HEK293 (cell line): ENCODE measurements at regions not wholly inside any gene's neighbourhood (a gene's known extent, or its start where the extent isn't known, plus 50 kb on each side); places are given as distances from the start of the nearest gene placed in this dataset.

ENCODE experiments used
- CTCF ChIA-PET: fragments of 350-600 bp; formaldehyde crosslinking; extraction: SDS; loops from one replicate; lab custom pipeline; 2021; ENCODE audit warnings: antibody characterized with exemption; lab: Yijun Ruan, JAX
- POLR2A ChIA-PET: fragments of 300-600 bp; formaldehyde crosslinking; extraction: SDS; loops from one replicate; lab custom pipeline; 2020; ENCODE audit warnings: antibody characterized with exemption, inconsistent platforms; lab: Yijun Ruan, JAX
- H3K27ac ChIP-seq: fragments of 200-500 bp; sonication (Bioruptor generic); 2 replicates; pipeline ENCODE4 v1.5.1; 2014; ENCODE audit warnings: low read depth, low read length, control low read depth, inconsistent platforms; ENCODE audit errors: extremely low read depth
- H3K36me3 ChIP-seq, 2 experiments: fragments of 200-500 bp in 1 of 2; sonication (Bioruptor generic) in 1 of 2; 1 replicate in 1 of 2; 2 replicates in 1 of 2; pipeline ENCODE4 v1.5.1; 2014 to 2017; ENCODE audit warnings: inconsistent platforms in 2 of 2, low read length in 2 of 2; ENCODE audit not compliant: control insufficient read depth in 2 of 2, insufficient read depth in 1 of 2
- H3K4me1 ChIP-seq: fragments of 200-500 bp; sonication (Bioruptor generic); 2 replicates; pipeline ENCODE4 v1.5.1; 2014; ENCODE audit warnings: mild to moderate bottlenecking, low read length, inconsistent platforms; ENCODE audit not compliant: control insufficient read depth, insufficient read depth
- H3K4me3 ChIP-seq: 2 replicates; pipeline ENCODE4 v1.5.1; 2011; ENCODE audit warnings: low read depth, mild to moderate bottlenecking, control low read depth, low read length, moderate library complexity
- H3K9me3 ChIP-seq: fragments of 200-500 bp; sonication (Bioruptor generic); 2 replicates; pipeline ENCODE4 v1.5.1; 2014; ENCODE audit warnings: low read depth, low read length, inconsistent platforms; ENCODE audit not compliant: control insufficient read depth, insufficient read depth
- GLIS2 ChIP-seq: fragments of 450-650 bp; formaldehyde crosslinking; IDR thresholded peaks from 2 replicates; pipeline ENCODE4 v1.5.1; 2016; ENCODE audit warnings: missing biosample characterization, missing genetic modification characterization
- KLF7 ChIP-seq: fragments of 450-650 bp; formaldehyde crosslinking; IDR thresholded peaks from 2 replicates; pipeline ENCODE4 v1.5.1; 2016; ENCODE audit warnings: missing biosample characterization, missing genetic modification characterization, borderline replicate concordance
- ZFP37 ChIP-seq: fragments of 450-650 bp; formaldehyde crosslinking; IDR thresholded peaks from 2 replicates; pipeline ENCODE4 v1.5.1; 2016; ENCODE audit warnings: missing biosample characterization, missing genetic modification characterization
- ZIC2 ChIP-seq: fragments of 450-650 bp; formaldehyde crosslinking; IDR thresholded peaks from 2 replicates; pipeline ENCODE4 v1.5.1; 2016; ENCODE audit warnings: missing biosample characterization, missing genetic modification characterization
- ZNF174 ChIP-seq: fragments of 450-650 bp; formaldehyde crosslinking; IDR thresholded peaks from 2 replicates; pipeline ENCODE4 v1.5.0; 2017; ENCODE audit warnings: missing biosample characterization, mild to moderate bottlenecking, missing genetic modification characterization
- ZNF266 ChIP-seq: fragments of 450-650 bp; formaldehyde crosslinking; IDR thresholded peaks from 2 replicates; pipeline ENCODE4 v1.5.1; 2016; ENCODE audit warnings: missing biosample characterization, missing genetic modification characterization, low read depth
- ZNF366 ChIP-seq: fragments of 450-650 bp; formaldehyde crosslinking; conservative IDR thresholded peaks from 2 replicates; pipeline ENCODE4 v1.5.1; 2016; ENCODE audit warnings: missing biosample characterization, missing genetic modification characterization
- ZNF510 ChIP-seq: fragments of 450-650 bp; formaldehyde crosslinking; IDR thresholded peaks from 2 replicates; pipeline ENCODE4 v1.5.1; 2018; ENCODE audit warnings: mild to moderate bottlenecking, missing genetic modification characterization, missing biosample characterization; ENCODE audit not compliant: insufficient replicate concordance
- ZNF514 ChIP-seq: fragments of 450-650 bp; formaldehyde crosslinking; IDR thresholded peaks from 2 replicates; pipeline ENCODE4 v1.5.1; 2016; ENCODE audit warnings: missing biosample characterization, missing genetic modification characterization
- ZNF610 ChIP-seq: fragments of 450-650 bp; formaldehyde crosslinking; IDR thresholded peaks from 2 replicates; pipeline ENCODE4 v1.5.1; 2016; ENCODE audit warnings: missing biosample characterization, missing genetic modification characterization, borderline replicate concordance
- ZNF623 ChIP-seq: fragments of 450-650 bp; formaldehyde crosslinking; IDR thresholded peaks from 2 replicates; pipeline ENCODE4 v1.5.1; 2016; ENCODE audit warnings: missing biosample characterization, missing genetic modification characterization
- ZNF768 ChIP-seq: fragments of 450-650 bp; formaldehyde crosslinking; IDR thresholded peaks from 2 replicates; pipeline ENCODE4 v1.5.1; 2018; ENCODE audit warnings: missing biosample characterization, mild to moderate bottlenecking, missing genetic modification characterization
- ZNF837 ChIP-seq: fragments of 450-650 bp; formaldehyde crosslinking; IDR thresholded peaks from 2 replicates; pipeline ENCODE4 v1.5.1; 2016; ENCODE audit warnings: missing biosample characterization, missing genetic modification characterization
- ZSCAN23 ChIP-seq: fragments of 450-650 bp; formaldehyde crosslinking; IDR thresholded peaks from 2 replicates; pipeline ENCODE4 v1.5.1; 2016; ENCODE audit warnings: missing biosample characterization, missing genetic modification characterization
- ZSCAN30 ChIP-seq: fragments of 450-650 bp; IDR thresholded peaks from 2 replicates; pipeline ENCODE4 v1.5.1; 2018; ENCODE audit warnings: missing biosample characterization, mild to moderate bottlenecking, missing genetic modification characterization, moderate library complexity
- TF ChIP-seq, protein P1 (sequence below): fragments of 450-650 bp; formaldehyde crosslinking; IDR thresholded peaks from 2 replicates; pipeline ENCODE4 v1.5.1; 2016; ENCODE audit warnings: missing biosample characterization, missing genetic modification characterization
- TF ChIP-seq, protein P2 (sequence below): fragments of 450-650 bp; formaldehyde crosslinking; IDR thresholded peaks from 2 replicates; pipeline ENCODE4 v1.5.1; 2016; ENCODE audit warnings: missing biosample characterization, missing genetic modification characterization
- TF ChIP-seq, protein P3 (sequence below): fragments of 450-650 bp; formaldehyde crosslinking; optimal IDR thresholded peaks from 2 replicates; pipeline ENCODE3; 2016; ENCODE audit warnings: missing biosample characterization, mild to moderate bottlenecking, missing genetic modification characterization
- TF ChIP-seq, protein P4 (sequence below): fragments of 450-650 bp; formaldehyde crosslinking; IDR thresholded peaks from 2 replicates; pipeline ENCODE4 v1.5.1; 2016; ENCODE audit warnings: missing biosample characterization, missing genetic modification characterization

DNA sequence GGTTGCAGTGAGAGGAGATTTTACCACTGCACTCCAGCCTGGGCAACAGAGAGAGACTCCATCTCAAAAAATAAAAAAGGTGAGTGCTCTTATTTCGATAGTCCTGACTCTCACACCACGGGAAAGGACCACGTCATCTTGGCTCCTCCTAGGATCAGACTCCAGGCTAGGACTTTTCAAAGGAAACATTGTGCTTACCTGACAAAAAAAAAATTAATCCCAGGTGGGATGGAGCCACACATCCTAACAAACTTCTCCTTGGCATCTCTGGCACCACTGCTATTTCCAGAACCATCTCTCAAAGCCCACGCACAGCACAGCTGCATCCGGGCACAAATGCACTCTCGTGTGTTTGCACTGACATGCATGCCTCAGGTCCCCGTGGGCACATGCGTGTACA lies 262.4 kb downstream of the ENGASE start (continued):
- TF ChIP-seq, protein P1, sequence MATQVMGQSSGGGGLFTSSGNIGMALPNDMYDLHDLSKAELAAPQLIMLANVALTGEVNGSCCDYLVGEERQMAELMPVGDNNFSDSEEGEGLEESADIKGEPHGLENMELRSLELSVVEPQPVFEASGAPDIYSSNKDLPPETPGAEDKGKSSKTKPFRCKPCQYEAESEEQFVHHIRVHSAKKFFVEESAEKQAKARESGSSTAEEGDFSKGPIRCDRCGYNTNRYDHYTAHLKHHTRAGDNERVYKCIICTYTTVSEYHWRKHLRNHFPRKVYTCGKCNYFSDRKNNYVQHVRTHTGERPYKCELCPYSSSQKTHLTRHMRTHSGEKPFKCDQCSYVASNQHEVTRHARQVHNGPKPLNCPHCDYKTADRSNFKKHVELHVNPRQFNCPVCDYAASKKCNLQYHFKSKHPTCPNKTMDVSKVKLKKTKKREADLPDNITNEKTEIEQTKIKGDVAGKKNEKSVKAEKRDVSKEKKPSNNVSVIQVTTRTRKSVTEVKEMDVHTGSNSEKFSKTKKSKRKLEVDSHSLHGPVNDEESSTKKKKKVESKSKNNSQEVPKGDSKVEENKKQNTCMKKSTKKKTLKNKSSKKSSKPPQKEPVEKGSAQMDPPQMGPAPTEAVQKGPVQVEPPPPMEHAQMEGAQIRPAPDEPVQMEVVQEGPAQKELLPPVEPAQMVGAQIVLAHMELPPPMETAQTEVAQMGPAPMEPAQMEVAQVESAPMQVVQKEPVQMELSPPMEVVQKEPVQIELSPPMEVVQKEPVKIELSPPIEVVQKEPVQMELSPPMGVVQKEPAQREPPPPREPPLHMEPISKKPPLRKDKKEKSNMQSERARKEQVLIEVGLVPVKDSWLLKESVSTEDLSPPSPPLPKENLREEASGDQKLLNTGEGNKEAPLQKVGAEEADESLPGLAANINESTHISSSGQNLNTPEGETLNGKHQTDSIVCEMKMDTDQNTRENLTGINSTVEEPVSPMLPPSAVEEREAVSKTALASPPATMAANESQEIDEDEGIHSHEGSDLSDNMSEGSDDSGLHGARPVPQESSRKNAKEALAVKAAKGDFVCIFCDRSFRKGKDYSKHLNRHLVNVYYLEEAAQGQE, result no peak
- TF ChIP-seq ZIC2 (tag by site-specific recombination), result no peak
- TF ChIP-seq ZSCAN23 (tag by site-specific recombination), result no peak
- TF ChIP-seq, protein P2, sequence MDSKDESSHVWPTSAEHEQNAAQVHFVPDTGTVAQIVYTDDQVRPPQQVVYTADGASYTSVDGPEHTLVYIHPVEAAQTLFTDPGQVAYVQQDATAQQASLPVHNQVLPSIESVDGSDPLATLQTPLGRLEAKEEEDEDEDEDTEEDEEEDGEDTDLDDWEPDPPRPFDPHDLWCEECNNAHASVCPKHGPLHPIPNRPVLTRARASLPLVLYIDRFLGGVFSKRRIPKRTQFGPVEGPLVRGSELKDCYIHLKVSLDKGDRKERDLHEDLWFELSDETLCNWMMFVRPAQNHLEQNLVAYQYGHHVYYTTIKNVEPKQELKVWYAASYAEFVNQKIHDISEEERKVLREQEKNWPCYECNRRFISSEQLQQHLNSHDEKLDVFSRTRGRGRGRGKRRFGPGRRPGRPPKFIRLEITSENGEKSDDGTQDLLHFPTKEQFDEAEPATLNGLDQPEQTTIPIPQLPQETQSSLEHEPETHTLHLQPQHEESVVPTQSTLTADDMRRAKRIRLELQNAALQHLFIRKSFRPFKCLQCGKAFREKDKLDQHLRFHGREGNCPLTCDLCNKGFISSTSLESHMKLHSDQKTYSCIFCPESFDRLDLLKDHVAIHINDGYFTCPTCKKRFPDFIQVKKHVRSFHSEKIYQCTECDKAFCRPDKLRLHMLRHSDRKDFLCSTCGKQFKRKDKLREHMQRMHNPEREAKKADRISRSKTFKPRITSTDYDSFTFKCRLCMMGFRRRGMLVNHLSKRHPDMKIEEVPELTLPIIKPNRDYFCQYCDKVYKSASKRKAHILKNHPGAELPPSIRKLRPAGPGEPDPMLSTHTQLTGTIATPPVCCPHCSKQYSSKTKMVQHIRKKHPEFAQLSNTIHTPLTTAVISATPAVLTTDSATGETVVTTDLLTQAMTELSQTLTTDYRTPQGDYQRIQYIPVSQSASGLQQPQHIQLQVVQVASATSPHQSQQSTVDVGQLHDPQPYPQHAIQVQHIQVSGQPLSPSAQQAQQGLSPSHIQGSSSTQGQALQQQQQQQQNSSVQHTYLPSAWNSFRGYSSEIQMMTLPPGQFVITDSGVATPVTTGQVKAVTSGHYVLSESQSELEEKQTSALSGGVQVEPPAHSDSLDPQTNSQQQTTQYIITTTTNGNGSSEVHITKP (tag by site-specific recombination), result no peak
- TF ChIP-seq, protein P3, sequence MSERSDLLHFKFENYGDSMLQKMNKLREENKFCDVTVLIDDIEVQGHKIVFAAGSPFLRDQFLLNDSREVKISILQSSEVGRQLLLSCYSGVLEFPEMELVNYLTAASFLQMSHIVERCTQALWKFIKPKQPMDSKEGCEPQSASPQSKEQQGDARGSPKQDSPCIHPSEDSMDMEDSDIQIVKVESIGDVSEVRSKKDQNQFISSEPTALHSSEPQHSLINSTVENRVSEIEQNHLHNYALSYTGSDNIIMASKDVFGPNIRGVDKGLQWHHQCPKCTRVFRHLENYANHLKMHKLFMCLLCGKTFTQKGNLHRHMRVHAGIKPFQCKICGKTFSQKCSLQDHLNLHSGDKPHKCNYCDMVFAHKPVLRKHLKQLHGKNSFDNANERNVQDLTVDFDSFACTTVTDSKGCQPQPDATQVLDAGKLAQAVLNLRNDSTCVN (tag by site-specific recombination), result no peak
- no peak for TF ChIP-seq ZNF514 (tag by site-specific recombination)
- no peak for TF ChIP-seq KLF7 (tag by site-specific recombination)

DNA sequence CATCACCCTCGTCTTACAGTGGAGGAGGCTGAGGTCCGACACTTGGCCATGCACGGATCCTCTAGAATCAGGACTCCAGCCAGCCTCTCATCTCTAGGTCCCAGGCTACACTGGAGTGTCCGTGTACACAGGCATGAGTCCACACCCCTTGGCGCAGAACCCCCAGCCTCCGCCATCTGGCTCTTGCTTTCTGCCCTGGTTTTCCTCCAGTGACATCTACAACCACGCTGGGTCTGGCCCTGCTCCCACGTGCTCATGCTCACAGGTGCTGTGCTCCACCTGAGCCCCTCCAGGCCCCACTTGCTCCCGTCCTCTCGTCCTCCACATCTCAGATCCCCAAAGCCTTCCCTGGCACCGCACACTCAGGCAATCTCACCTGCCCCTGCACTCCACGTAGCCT lies 260.8 kb downstream of the ENGASE start:
- no peak for TF ChIP-seq ZNF768 (tag by site-specific recombination)
- TF ChIP-seq ZSCAN30 (tag by site-specific recombination), result no peak
- no peak for TF ChIP-seq ZNF610
- no peak for TF ChIP-seq ZNF510
- TF ChIP-seq ZNF837, result no peak
- TF ChIP-seq ZNF366 (tag by site-specific recombination), result no peak
- TF ChIP-seq GLIS2 (tag by site-specific recombination), result no peak
- TF ChIP-seq, all 188 proteins: peak for 0
- CTCF ChIA-PET, result no interaction called here

DNA sequence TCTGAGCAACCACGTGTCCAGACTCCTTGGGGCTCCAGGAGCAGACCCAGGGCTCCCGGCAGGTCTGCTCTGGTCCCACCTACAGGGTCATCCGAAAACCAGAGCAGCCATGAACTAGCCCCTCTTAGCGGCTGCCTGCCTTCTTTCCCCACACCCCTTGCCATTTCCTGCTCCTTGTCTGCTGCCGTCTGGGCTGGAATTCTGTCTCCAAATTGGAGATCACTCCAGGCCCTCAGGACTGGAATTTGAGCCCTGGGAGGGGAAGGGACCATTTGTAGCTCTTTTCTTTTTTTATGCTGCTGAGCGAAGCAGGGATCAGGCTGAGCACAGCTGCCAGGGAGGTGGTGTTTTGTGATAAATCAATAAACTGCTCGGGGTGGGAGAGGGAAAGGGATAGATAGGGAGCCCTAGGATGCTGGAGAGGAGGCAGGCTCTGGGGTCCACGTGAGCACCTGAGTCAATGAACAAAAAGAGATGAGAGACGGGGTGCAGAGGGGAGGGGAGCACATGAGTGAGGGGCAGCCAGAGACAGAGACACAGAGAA lies 257.5 kb downstream of the ENGASE start:
- Histone ChIP-seq H3K9me3 (no peaks in the 10 kb centered on the region), H3K4me3 (no peak overlapping the region), H3K36me3 (no peaks in the 10 kb centered on the region), H3K27ac (no peak overlapping the region), H3K4me1 (no peaks in the 10 kb centered on the region)
- CTCF ChIA-PET, result no interaction called here
- TF ChIP-seq ZFP37 (tag by site-specific recombination), result no peak
- TF ChIP-seq ZNF266 (tag by site-specific recombination), result no peak
- TF ChIP-seq ZNF174 (tag by site-specific recombination), result no peak
- TF ChIP-seq ZNF623 (tag by site-specific recombination), result no peak
- TF ChIP-seq, protein P4, sequence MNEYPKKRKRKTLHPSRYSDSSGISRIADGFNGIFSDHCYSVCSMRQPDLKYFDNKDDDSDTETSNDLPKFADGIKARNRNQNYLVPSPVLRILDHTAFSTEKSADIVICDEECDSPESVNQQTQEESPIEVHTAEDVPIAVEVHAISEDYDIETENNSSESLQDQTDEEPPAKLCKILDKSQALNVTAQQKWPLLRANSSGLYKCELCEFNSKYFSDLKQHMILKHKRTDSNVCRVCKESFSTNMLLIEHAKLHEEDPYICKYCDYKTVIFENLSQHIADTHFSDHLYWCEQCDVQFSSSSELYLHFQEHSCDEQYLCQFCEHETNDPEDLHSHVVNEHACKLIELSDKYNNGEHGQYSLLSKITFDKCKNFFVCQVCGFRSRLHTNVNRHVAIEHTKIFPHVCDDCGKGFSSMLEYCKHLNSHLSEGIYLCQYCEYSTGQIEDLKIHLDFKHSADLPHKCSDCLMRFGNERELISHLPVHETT (tag by site-specific recombination), result no peak
- POLR2A ChIA-PET, result no interaction called here

More for the DNA sequence above, 260.8 kb downstream of the ENGASE start:
- Histone ChIP-seq H3K4me3 (no peak overlapping the region), H3K36me3 (no peaks in the 10 kb centered on the region), H3K27ac (no peak overlapping the region), H3K4me1 (no peaks in the 10 kb centered on the region), H3K9me3 (no peaks in the 10 kb centered on the region)
- POLR2A ChIA-PET, result no interaction called here
